Psoas muscle (tissue), 7 donors: ENCODE measurements at regions not wholly inside any gene's neighbourhood (a gene's known extent, or its start where the extent isn't known, plus 50 kb on each side); places are given as distances from the start of the nearest gene placed in this dataset.

Source experiments
- ATAC-seq, 4 donors: fragments of 200-7000 bp; cut with Tn5 transposase; one replicate each; pipeline ENCODE4 v1.9.1; 2020; ENCODE audit warnings: moderate library complexity in 3 of 4, mild to moderate bottlenecking in 2 of 4
- DNase-seq, 2 donors: peaks; one replicate each; pipeline ENCODE4 v3.0.0-alpha.2; 2020
- H3K27ac ChIP-seq: fragments of 200-600 bp; one replicate; pipeline ENCODE4 v1.8.0; 2022
- H3K27me3 ChIP-seq, 3 donors: fragments of 200-600 bp in 1 of 3; one replicate each; pipeline versions ENCODE4 v1.6.1 to v1.8.0; 2013 to 2022; ENCODE audit warnings: low read length in 2 of 3, mild to moderate bottlenecking in 2 of 3, moderate library complexity in 1 of 3; ENCODE audit not compliant: insufficient read depth in 3 of 3
- H3K36me3 ChIP-seq, 2 donors: fragments of 200-600 bp in 1 of 2; one replicate each; pipeline versions ENCODE4 v1.6.1 to v1.8.0; 2013 to 2022; ENCODE audit warnings: low read depth in 1 of 2, mild to moderate bottlenecking in 1 of 2, moderate library complexity in 1 of 2; ENCODE audit not compliant: insufficient read depth in 1 of 2
- H3K4me1 ChIP-seq: fragments of 200-600 bp; one replicate; pipeline ENCODE4 v1.8.0; 2022
- H3K4me3 ChIP-seq: fragments of 200-600 bp; one replicate; pipeline ENCODE4 v1.8.0; 2022; ENCODE audit warnings: mild to moderate bottlenecking
- H3K9me3 ChIP-seq: fragments of 200-600 bp; one replicate; pipeline ENCODE4 v1.8.0; 2022
- WGBS, 3 donors: extraction: QIAGEN DNeasy Blood & Tissue Kit; methylation state at CpG; one replicate each; pipeline versions ENCODE4 v1.1.6 to v1.1.7; 2013; 5-methylcytosine and 5-hydroxymethylcytosine counted together
- intact Hi-C, 2 donors: fragments of 100-400 bp; cut with DNase I; formaldehyde crosslinking; loops; one replicate each; pipeline versions ENCODE4 v1.11.0 to v1.14.2; 2022
- TF ChIP-seq, protein P1 (sequence below): fragments of 200-600 bp; IDR thresholded peaks from one replicate; pipeline ENCODE4 v1.8.0; 2022; ENCODE audit warnings: antibody characterized with exemption
- donor health status: healthy with polysubstance abuse.
- donor health status: DM: no; HTN: no; CAD: no; lungs with moderate emphysema.
- donor health status: Bipolar disorder and iron deficiency.
- donor health status: healthy.
- donor health status: DM: yes; HTN: yes; CAD: no.
- donor health status: DM: no; HTN: no; CAD: no.
- donor health status: DM: yes; HTN: yes; CAD: no.

DNA sequence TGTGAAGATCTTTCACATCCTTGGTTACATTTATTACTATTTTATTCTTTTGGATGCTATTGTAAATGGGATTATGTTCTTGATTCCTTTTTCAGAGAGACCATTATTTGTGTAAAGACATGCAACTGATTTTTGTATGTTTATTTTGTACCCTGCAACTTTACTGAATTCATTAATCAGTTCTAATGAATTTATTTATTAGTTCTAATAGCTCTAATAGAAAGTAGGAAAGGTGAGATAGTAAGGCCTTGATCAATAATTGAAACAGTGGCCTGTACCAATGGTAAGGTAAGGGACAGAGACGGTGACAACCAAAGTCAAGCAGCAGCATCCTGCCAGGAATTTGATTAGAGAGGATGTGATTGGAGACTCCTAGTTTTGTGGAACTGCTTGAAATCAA is 224.1 kb downstream of the PHLDA1 start:
- H3K27me3 ChIP-seq = no peaks in the 10 kb centered on the region
- no peak overlapping the region for H3K27ac ChIP-seq
- intact Hi-C loops = no loop called here
- ATAC-seq (no peak), DNase-seq (no peak)
- H3K4me3 ChIP-seq = no peak overlapping the region
- H3K4me1 ChIP-seq = no peaks in the 10 kb centered on the region
- peaks cover 6% of the 10 kb centered on the region for H3K9me3 ChIP-seq
- WGBS, 3 donors = 34 to 100% (median 98%) methylated on average over 1 of the region's 1 CpG
- TF ChIP-seq, protein P1, sequence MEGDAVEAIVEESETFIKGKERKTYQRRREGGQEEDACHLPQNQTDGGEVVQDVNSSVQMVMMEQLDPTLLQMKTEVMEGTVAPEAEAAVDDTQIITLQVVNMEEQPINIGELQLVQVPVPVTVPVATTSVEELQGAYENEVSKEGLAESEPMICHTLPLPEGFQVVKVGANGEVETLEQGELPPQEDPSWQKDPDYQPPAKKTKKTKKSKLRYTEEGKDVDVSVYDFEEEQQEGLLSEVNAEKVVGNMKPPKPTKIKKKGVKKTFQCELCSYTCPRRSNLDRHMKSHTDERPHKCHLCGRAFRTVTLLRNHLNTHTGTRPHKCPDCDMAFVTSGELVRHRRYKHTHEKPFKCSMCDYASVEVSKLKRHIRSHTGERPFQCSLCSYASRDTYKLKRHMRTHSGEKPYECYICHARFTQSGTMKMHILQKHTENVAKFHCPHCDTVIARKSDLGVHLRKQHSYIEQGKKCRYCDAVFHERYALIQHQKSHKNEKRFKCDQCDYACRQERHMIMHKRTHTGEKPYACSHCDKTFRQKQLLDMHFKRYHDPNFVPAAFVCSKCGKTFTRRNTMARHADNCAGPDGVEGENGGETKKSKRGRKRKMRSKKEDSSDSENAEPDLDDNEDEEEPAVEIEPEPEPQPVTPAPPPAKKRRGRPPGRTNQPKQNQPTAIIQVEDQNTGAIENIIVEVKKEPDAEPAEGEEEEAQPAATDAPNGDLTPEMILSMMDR = no peak
- H3K36me3 ChIP-seq = no peaks in the 10 kb centered on the region

DNA sequence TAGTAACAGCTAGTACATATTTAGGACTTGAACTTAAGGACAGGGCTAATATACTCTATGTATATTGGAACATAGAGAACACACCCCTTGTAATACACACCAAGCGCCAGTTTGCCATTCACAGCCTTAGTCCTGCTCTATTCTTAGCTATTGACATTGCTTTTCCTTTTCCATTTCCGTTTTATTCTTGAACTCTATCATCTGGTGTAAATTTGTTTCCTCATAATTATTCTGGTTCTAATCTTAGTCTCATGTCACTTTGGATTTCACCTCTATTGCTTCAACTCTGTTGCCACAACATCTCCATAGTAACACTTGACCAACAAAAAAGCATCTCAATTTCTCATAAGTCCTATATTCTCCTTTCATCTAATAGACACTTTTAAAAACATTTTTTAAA is 225.7 kb downstream of the PHLDA1 start:
- TF ChIP-seq, protein P1 = no peak
- intact Hi-C loops = no loop called here
- Histone ChIP-seq H3K27me3 (no peaks in the 10 kb centered on the region), H3K4me1 (no peaks in the 10 kb centered on the region), H3K9me3 (peaks cover 6% of the 10 kb centered on the region), H3K36me3 (no peaks in the 10 kb centered on the region), H3K4me3 (no peak overlapping the region), H3K27ac (no peak overlapping the region)
- ATAC-seq (peak in 2 of 4 donors; percentile 50 to 80), DNase-seq (no peak)
- 30 to 46% (median 34%) methylated on average over 2 of the region's 2 CpGs for WGBS, 3 donors

DNA sequence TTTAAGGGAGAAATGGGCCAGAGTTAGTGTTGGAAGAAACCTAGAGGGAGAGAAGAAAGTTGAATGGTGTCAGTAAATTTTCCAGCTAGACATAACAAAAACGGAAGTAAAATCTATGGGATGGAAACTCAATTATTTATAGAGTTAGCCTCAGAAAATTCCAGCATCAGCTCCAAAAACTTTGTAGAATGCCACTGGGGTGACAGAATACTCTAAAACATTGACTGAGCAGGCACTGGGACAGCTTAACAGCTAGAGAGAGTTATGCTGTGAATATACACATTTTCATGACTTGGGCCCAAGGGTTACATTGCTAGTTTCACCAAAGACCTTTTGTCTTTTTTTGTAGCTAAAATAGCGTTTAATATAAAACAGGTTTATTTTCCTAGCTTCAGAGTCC is 226.3 kb downstream of the PHLDA1 start:
- H3K27ac ChIP-seq = no peak overlapping the region
- no peak overlapping the region for H3K4me3 ChIP-seq
- H3K4me1 ChIP-seq = no peaks in the 10 kb centered on the region
- H3K36me3 ChIP-seq = no peaks in the 10 kb centered on the region
- WGBS, 3 donors = 59 to 73% (median 67%) methylated on average over 2 of the region's 2 CpGs
- no peak for DNase-seq
- peaks cover 6% of the 10 kb centered on the region for H3K9me3 ChIP-seq
- no peaks in the 10 kb centered on the region for H3K27me3 ChIP-seq
- intact Hi-C loops = no loop called here
- no peak for ATAC-seq
- TF ChIP-seq, protein P1 = no peak

DNA sequence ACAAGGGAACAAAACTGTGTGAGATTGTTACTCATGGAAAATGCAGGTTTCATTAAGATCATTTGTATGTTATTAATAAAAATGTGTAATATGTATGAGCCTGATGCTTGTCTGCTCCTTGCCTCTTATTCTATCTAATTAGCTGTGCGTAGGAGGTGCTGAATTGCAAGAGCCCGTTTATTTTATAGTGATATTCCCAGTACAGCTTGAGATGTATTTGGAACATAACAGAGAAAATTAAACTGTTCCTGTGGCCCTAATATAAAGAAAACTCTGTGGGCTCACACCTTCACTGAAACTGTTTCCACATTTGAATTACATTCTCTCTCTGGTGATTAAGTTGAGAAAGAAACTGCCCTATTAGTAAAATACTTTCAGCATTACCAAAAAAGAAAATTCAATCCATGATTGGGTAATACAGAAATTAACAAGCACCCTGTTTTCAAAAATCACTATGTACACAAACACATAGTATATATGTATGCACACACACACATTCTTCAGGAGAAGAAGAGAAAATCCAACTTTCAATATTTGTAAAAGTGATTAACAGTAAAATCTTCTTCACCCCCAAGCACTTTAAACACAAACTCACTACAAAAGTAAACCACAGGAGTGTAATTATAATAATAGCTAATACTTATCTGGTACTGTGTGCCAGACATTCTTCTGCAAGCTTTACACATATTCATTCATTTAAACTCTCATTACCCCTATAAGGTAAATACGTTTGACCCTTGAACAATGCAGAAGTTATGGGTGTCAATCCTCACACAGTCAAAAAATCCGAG is 233.2 kb downstream of the PHLDA1 start:
- TF ChIP-seq, protein P1 = no peak
- no peaks in the 10 kb centered on the region for H3K36me3 ChIP-seq
- no peak overlapping the region for H3K4me3 ChIP-seq
- intact Hi-C loops = no loop called here
- H3K4me1 ChIP-seq = no peaks in the 10 kb centered on the region
- no peak for ATAC-seq
- DNase-seq = no peak
- H3K27me3 ChIP-seq = no peaks in the 10 kb centered on the region
- H3K27ac ChIP-seq = no peak overlapping the region
- no peaks in the 10 kb centered on the region for H3K9me3 ChIP-seq
- 75 to 81% (median 80%) methylated on average over 4 of the region's 4 CpGs for WGBS, 3 donors

DNA sequence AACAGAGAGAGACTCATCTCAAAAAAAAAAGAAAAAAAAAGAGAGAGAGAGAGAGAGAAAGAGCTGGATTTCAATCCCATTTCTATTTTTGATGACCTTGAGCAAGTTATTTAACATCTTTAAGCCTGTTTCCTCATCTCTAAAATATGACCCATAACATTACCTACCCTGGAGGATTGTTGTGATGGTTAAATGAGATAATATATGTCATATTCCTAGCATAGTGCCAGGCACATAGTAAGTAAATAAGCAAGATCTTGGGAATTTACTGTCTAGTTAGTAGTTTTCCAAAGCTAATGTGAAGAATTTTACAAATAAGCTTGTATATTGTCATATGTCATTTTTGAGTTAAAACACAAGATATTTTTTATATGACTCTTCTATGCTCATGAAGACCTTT is 236.5 kb downstream of the PHLDA1 start:
- TF ChIP-seq, protein P1 = no peak
- H3K4me1 ChIP-seq = no peaks in the 10 kb centered on the region
- H3K4me3 ChIP-seq = no peak overlapping the region
- no peak overlapping the region for H3K27ac ChIP-seq
- no peak for ATAC-seq
- no peak for DNase-seq
- no peaks in the 10 kb centered on the region for H3K27me3 ChIP-seq
- H3K9me3 ChIP-seq = no peaks in the 10 kb centered on the region
- intact Hi-C loops = no loop called here
- H3K36me3 ChIP-seq = no peaks in the 10 kb centered on the region
